Stomach smooth muscle (tissue), 2 donors: ENCODE measurements at regions not wholly inside any gene's neighbourhood (a gene's known extent, or its start where the extent isn't known, plus 50 kb on each side); places are given as distances from the start of the nearest gene placed in this dataset.

Experiments used
- H3K27ac ChIP-seq: one replicate; pipeline ENCODE4 v1.7.0; 2013; ENCODE audit warnings: mild to moderate bottlenecking, low read length, inconsistent platforms
- H3K27me3 ChIP-seq, 2 donors: one replicate each; pipeline ENCODE4 v1.7.0; 2013; ENCODE audit warnings: low read length in 2 of 2; ENCODE audit not compliant: insufficient read depth in 2 of 2, control insufficient read depth in 1 of 2
- H3K36me3 ChIP-seq, 2 donors: one replicate each; pipeline ENCODE4 v1.7.0; 2013; ENCODE audit warnings: low read length in 2 of 2; ENCODE audit not compliant: control insufficient read depth in 2 of 2, insufficient read depth in 2 of 2
- H3K4me1 ChIP-seq: one replicate; pipeline ENCODE4 v1.7.0; 2013; ENCODE audit warnings: low read length; ENCODE audit not compliant: control insufficient read depth, insufficient read depth
- H3K4me3 ChIP-seq, 2 donors: one replicate each; pipeline ENCODE4 v1.7.0; 2013; ENCODE audit warnings: low read length in 2 of 2
- H3K9ac ChIP-seq, 2 donors: one replicate each; pipeline ENCODE4 v1.7.0; 2013; ENCODE audit warnings: low read length in 2 of 2, mild to moderate bottlenecking in 1 of 2
- H3K9me3 ChIP-seq, 2 donors: one replicate each; pipeline ENCODE4 v1.7.0; 2013; ENCODE audit warnings: low read length in 2 of 2; ENCODE audit not compliant: control insufficient read depth in 2 of 2
- donor health status: healthy.
- donor health status: Pancreatic carcinoma.

GRCh38 chr1:8167936-8168335 is 141.8 kb upstream of the ERRFI1 start:
- H3K27me3 ChIP-seq: no peaks in the 10 kb centered on the region
- H3K9me3 ChIP-seq: no peaks in the 10 kb centered on the region
- H3K36me3 ChIP-seq: no peaks in the 10 kb centered on the region
- no peak overlapping the region for H3K4me3 ChIP-seq
- H3K4me1 ChIP-seq: peaks cover 20% of the 10 kb centered on the region
- no peak overlapping the region for H3K9ac ChIP-seq
- no peak overlapping the region for H3K27ac ChIP-seq

- Histone ChIP-seq H3K9ac (no peak overlapping the region), H3K4me1 (peaks cover 20% of the 10 kb centered on the region), H3K4me3 (no peak overlapping the region), H3K27ac (no peak overlapping the region), H3K9me3 (no peaks in the 10 kb centered on the region), H3K27me3 (no peaks in the 10 kb centered on the region), H3K36me3 (no peaks in the 10 kb centered on the region)
These were observed 140.3 kb upstream of the ERRFI1 start for GRCh38 chr1:8166406-8166805.

DNA sequence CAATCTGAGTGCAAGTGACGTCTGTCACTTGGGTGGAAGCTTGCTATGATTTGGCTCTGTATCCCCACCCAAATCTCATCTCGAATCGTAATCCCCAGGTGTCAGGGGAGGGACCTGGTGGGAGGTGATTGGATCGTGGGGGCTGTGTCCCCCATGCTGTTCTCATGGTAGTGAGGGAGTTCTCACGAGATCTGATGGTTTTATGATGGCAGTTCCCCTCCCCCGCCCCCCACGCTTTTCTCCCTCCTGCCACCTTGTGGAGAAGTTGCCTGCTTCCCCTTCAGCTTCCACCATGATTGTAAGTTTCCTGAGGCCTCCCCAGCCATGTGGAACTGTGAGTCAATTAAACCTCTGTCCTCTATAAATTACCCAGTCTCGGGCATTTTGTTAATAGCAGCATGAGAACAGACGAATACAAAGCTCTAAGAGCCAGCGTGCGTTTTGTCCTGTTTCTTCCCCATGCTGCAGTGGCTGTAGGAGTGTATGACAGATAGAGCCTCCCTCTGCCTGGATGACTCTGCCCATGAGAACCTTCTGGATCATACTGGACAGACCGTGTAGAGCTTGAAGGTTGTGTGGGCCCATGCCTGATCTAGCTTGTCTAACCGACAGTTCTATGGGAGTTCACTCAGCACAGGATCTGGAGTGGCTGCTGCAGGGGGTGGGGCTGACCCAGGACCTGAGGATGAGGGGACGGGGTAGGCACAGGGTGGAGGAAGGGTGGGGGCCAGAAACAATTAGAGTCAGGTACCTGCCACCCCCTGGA is 139.7 kb upstream of the ERRFI1 start:
- Histone ChIP-seq H3K27ac (no peak overlapping the region), H3K9ac (no peak overlapping the region), H3K9me3 (no peaks in the 10 kb centered on the region), H3K36me3 (no peaks in the 10 kb centered on the region), H3K27me3 (no peaks in the 10 kb centered on the region), H3K4me1 (peaks cover 20% of the 10 kb centered on the region), H3K4me3 (peak overlapping the region in 1 of 2 donors; percentile 13)

DNA sequence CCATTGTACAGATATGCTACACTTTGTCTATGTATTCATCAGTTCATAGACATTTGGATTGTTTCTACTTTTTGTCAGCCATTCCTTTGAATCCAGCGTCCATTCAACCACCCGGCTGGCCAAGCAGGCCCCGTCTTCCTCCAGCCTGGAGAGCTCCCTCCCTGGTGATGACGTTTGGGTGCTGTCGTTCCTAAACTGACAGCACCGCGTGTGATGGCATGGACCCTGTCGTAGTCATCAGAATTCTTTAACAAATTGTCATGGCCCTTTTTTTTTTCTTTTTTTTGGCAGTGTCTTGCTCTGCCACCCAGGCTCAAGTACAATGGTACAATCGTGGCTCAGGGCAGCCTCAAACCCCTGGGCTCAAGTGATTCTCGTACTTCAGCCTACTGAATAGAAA is 138.6 kb upstream of the ERRFI1 start:
- no peaks in the 10 kb centered on the region for H3K27me3 ChIP-seq
- H3K36me3 ChIP-seq: no peaks in the 10 kb centered on the region
- no peak overlapping the region for H3K4me3 ChIP-seq
- no peaks in the 10 kb centered on the region for H3K9me3 ChIP-seq
- no peak overlapping the region for H3K27ac ChIP-seq
- H3K9ac ChIP-seq: no peak overlapping the region
- H3K4me1 ChIP-seq: peaks cover 12% of the 10 kb centered on the region

DNA sequence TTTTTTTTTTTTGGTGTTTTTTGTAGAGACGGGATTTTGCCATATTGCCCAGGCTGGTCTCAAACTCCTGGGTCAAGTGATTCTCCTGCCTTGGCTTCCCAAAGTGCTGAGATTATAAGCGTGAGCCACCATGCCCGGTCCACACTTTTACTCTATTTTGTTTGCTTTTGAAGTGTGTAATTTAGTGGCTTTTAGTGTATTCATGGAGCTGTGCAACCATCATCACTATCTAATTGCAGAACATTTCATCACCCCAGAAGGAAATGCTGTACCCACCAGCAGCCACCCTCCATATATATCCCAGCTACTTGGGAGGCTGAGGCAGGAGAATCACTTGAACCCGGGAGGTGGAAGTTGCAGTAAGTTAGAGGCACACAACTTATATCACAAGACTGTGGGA is 136.9 kb upstream of the ERRFI1 start:
- H3K9ac ChIP-seq: no peak overlapping the region
- no peaks in the 10 kb centered on the region for H3K36me3 ChIP-seq
- no peak overlapping the region for H3K4me3 ChIP-seq
- no peaks in the 10 kb centered on the region for H3K9me3 ChIP-seq
- H3K27me3 ChIP-seq: no peaks in the 10 kb centered on the region
- H3K27ac ChIP-seq: no peak overlapping the region
- H3K4me1 ChIP-seq: peaks cover 14% of the 10 kb centered on the region

DNA sequence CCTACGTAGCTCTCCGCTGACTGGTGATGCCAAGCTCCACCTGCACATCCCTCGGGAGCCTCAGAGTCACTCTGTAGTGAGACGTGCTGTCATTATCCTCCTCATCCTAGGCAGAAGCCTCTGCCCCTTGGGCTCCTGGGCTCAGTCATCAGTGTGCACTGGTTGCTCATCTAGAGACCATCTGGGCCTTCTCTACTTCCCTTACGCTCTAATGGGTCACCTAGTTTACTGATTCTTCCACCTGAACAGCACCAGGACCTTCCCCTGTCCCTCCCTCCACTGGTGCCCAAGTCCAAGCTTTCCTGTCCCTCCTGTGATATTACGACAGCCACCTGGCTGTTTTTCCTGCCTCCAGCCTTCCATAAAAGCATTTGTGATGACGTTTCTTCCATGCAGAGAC is 136.1 kb upstream of the ERRFI1 start:
- Histone ChIP-seq H3K9me3 (no peaks in the 10 kb centered on the region), H3K27ac (no peak overlapping the region), H3K4me1 (peaks cover 14% of the 10 kb centered on the region), H3K4me3 (no peak overlapping the region), H3K27me3 (no peaks in the 10 kb centered on the region), H3K36me3 (no peaks in the 10 kb centered on the region), H3K9ac (no peak overlapping the region)

- Histone ChIP-seq H3K9me3 (no peaks in the 10 kb centered on the region), H3K4me1 (peaks cover 14% of the 10 kb centered on the region), H3K27me3 (no peaks in the 10 kb centered on the region), H3K36me3 (no peaks in the 10 kb centered on the region), H3K9ac (no peak overlapping the region), H3K4me3 (no peak overlapping the region), H3K27ac (no peak overlapping the region)
These were observed 135.5 kb upstream of the ERRFI1 start for GRCh38 chr1:8161546-8162105.

DNA sequence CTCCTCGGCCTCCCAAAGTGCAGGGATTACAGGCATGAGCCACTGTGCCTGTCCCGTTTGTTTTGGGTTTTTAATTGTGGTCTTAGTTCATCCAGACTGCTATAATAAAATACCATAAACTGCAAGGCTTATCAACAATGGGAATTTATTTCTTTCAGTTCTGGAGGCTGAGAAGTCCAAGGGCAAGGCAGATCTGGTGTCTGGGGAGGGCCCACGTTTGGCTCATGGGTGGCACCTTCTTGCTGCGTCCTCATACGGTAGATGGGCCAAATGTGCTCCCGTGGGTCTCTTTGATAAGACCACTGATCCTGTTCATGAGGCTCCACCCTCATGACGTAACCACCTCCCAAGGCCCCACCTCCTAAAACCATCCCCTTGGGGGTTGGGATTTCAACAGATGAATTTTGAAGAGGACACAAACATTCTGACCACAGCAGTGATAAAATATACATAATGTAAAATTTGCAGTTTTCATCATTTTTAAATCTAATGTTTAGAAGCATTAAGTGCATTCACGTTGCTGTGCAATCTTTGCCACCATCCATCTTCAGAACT is 133.4 kb upstream of the ERRFI1 start:
- Histone ChIP-seq H3K27me3 (no peaks in the 10 kb centered on the region), H3K9ac (no peak overlapping the region), H3K4me3 (no peak overlapping the region), H3K36me3 (no peaks in the 10 kb centered on the region), H3K4me1 (peaks cover 16% of the 10 kb centered on the region), H3K27ac (no peak overlapping the region), H3K9me3 (no peaks in the 10 kb centered on the region)

DNA sequence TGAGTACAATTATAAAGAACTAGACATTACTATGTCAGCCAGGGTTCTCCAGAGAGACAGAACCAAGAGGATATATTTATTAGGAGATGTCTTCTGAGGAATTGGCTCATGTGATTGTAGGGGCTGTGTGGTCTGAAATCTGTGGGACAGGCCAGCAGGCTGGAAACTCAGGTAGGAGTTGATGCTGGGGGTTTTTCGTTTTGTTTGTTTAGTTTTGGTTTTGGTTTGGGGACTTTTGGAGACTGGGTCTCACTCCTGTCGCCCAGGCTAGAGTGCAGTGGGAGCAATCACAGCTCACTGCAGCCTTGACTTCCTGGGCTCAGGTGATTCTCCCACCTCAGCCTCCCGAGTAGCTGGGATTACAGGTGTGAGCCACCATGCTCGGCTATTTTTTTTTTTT is 132.9 kb upstream of the ERRFI1 start:
- no peaks in the 10 kb centered on the region for H3K27me3 ChIP-seq
- no peaks in the 10 kb centered on the region for H3K9me3 ChIP-seq
- no peak overlapping the region for H3K9ac ChIP-seq
- no peak overlapping the region for H3K27ac ChIP-seq
- peaks cover 18% of the 10 kb centered on the region for H3K4me1 ChIP-seq
- H3K36me3 ChIP-seq: no peaks in the 10 kb centered on the region
- no peak overlapping the region for H3K4me3 ChIP-seq

GRCh38 chr1:8157765-8158164 is 131.7 kb upstream of the ERRFI1 start:
- Histone ChIP-seq H3K27me3 (no peaks in the 10 kb centered on the region), H3K9me3 (no peaks in the 10 kb centered on the region), H3K4me3 (no peak overlapping the region), H3K9ac (no peak overlapping the region), H3K4me1 (peaks cover 18% of the 10 kb centered on the region), H3K27ac (no peak overlapping the region), H3K36me3 (no peaks in the 10 kb centered on the region)

DNA sequence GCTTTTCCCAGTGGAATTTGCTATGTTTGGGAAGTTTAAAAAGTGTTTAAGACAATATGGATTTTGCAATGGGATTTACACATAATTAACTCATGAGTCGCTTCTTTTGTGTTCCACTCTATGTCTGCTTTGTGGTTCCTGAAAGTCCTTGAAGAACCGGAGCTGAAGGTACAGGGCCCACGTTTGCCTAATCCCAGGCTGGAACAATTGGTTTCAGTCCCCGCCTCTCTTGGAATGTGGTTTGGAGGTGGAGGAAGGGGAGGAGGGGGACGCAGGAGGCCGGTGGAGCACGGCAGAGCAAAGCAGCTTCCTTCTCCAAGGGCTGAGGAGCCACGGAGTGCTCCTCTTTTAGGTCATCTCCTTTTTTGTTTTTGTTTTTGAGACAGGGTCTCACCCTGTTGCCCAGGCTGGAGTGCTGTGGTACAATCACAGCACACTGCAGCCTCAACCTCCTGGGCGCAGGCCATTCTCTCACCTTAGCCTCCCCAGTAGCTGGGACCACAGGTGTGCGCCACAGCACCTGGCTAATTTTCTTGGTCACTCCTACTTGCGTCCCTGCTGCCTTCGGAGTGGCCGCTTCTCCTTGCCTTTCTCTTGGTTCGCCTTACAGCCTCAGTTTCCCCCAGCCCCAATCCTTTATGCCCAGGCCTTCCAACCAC is 129.5 kb upstream of the ERRFI1 start:
- H3K27ac ChIP-seq: peak overlapping the region; percentile 11
- H3K4me3 ChIP-seq: no peak overlapping the region
- H3K27me3 ChIP-seq: no peaks in the 10 kb centered on the region
- no peaks in the 10 kb centered on the region for H3K36me3 ChIP-seq
- H3K9me3 ChIP-seq: no peaks in the 10 kb centered on the region
- H3K9ac ChIP-seq: no peak overlapping the region
- H3K4me1 ChIP-seq: peaks cover 18% of the 10 kb centered on the region
